Stimulated activated CD8-positive, alpha-beta memory T cell treated with anti-CD3 and anti-CD28 coated beads, Interleukin-2, amount 100 ng/mL, for 48 hours (primary cell): ENCODE measurements at regions not wholly inside any gene's neighbourhood (a gene's known extent, or its start where the extent isn't known, plus 50 kb on each side); places are given as distances from the start of the nearest gene placed in this dataset.
A peak's percentile ranks its signal among the peaks of the same experiment; 100 is the strongest.
"Not testable (repeated sequence)": the region's sequence is repeated elsewhere in the genome, so short reads cannot be mapped to it uniquely, and the experiment has no call there.

Experiments used
- DNase-seq, 2 donors: peaks; one replicate each; pipeline ENCODE4 v3.0.0-alpha.2; 2020; ENCODE audit warnings: low read depth in 2 of 2

DNA sequence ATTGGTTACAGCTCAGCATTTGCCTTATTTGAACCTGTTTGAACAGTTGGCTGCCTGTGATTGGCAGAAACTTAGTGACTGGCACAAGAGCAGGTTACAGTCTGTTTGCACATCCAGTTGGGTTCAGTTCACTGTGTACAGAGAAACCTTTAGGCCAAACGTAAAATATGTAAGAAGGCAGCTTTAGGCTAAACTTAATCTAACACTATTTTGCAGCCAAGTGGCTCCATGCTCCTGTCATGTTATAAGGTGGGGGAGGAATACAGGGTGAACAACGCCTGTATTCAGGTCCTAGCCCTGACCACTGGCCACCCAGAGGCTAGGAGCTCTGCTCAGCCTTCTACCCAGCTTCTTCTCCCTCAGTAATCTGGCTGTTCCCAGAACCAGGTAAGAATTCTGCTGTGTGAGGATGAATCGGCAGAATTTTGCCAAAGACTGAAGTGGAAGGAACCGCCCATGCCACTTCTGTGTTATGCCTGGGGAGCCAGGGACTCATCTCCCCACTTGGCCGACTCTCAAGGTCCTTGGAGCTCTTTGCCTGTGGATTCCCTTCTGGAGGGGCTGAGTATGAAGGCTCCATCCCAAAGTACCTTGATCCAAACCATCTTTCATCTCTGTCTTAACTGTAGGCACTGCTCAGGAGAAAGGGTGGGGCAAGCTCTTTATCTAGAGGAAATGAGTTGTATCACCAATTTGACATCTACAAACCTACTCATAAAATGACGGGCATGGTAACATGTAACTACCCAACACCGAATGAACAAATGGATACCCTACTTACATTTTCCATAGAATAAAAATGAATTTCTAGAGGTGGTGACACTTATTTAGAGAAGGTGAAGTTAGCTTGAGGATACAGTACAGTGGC lies 164.4 kb upstream of the NAMPT start:
- DNase-seq: no peak

DNA sequence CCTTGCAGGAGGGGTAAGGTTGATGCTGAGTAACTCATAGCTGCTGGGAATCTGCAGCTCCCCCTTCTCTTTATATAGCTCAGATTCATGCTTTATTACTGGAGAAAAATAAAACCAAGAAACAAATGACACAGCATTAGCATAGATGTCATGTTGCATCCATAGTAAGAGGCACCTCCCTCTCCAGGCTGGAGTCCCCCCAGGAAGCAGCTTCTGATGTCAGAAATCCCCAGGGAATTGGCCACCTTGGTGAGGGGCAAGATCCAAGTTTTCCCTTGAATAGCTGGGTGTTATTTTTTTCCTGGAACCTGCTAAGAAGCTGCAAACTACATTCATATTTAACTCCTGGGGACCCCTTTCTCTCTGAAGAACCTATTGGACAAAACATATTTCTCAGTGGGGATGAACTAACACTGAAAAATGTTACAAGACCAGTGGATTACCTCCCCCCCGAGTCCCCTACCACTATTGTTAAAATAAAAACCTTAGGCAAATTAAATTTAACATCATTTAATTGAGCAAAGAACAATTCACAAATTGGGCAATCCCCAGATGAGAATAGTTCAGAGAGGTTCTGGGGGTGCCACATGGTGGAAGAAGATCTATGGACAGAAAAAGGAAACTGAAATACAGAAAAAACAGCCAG lies 163.7 kb upstream of the NAMPT start:
- no peak for DNase-seq

DNA sequence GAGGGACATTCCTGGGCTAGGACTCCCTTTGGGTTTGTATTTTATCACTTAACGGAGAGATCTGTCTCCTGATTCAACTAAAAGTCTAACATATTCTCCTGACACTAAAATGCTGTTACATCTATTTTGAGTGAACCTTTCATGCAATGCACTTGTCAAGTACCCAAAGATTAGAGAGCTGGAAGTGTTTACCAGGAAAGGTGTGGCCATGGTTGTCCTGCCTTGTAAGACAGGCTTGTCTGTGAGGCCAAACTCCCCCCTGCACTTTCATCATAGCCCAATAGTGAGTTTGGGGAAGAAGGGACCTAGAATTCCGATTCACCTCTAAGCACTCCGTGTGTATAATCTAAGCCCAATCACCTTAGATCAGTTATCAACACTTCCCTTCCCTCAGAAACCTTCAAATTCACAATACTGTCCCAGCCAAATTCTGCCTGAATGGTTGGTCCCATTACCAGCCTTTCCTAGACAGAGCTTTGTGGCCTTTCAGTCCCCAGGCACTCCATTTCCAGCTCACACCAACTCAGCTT lies 162.6 kb upstream of the NAMPT start:
- no peak for DNase-seq

DNA sequence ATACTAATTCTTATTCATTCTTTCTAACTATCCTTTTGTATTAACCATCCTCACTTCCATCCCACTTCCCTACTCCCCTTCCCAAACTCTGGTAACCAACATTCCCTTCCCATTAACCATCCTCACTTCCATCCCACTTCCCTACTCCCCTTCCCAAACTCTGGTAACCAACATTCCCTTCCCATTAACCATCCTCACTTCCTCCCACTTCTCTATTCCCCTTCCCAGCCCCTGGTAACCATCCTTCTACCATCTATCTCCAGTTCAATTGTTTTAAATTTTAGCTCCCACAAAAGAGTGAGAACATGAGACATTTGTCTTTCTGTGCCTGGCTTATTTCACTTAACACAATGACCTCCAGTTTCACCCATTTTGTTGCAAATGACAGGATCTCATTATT lies 160.6 kb upstream of the NAMPT start:
- DNase-seq: not testable (repeated sequence)

DNA sequence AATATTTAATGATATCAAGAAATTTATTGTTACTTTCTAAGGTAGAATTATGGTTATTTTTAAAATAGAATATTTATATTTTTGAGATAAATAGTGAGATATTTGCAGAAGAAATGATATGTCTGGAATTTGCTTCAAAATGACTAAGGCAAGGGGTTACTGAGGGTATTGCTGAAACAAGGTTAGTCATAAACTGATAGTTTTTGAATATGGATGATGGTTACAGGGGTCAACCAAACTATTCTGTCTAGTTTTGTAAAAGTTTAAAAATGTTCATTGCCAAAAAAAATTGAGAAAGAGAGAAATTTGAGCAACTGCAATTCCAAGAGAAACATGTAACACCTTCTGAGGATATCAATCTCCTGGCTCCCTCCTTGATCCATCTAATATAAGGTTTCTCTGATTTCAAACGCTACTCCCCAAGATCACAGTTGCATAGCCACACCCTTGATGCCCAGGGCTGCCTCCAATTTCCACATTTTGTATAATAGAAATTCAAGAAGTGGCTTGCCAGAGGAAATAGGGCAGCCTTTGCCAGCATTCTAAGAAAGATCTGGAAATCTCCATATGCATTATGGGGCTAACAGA lies 159.4 kb upstream of the NAMPT start:
- no peak for DNase-seq

DNA sequence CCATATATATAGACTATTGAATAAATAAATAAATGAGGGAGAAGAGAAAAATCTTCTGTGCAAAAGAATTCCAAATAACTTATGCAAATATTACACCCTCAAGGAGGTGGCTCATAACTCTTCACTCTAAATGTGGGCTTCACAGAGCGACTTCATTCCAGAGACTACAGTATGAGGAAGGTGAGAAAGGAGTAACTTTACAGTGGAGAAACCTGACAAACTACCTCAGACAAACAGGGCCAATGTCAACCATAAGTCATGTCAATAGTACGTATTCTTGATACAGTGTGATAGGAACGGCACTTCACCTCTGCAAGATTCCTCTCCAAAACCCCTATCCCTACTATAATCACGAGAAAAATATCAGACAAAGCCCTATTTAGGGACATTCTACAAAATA lies 158.4 kb upstream of the NAMPT start:
- DNase-seq: no peak

DNA sequence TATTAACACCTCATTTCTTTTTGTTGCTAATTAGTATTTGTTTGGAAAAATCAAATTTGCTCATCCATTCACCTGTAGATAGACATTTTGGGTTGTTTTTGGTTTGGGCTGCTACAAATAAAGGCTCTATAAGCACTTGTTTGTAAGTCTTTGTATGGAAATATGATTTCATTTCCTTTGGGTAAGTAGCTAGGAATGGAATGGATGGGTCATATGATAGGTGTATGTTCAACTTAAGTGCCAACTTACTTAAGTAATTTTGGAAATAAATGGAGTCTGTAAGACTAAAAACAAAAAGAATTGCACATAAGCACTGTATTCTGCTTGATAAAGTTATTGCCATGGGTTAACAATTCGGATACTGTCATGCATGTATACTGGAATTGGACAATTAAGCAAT lies 157.7 kb upstream of the NAMPT start:
- DNase-seq: no peak

DNA sequence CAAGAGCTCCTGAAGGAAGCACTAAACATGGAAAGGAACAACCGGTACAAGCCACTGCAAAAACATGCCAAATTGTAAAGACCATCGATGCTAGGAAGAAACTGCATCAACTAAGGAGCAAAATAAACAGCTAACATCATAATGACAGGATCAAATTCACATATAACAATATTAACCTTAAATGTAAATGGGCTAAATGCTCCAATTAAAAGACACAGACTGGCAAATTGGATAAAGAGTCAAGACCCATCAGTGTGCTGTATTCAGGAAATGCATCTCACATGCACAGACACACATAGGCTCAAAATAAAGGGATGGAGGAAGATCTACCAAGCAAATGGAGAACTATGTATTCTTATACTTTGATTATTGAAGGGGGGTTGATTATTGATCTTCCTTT lies 156.6 kb upstream of the NAMPT start:
- DNase-seq: not testable (repeated sequence)

DNA sequence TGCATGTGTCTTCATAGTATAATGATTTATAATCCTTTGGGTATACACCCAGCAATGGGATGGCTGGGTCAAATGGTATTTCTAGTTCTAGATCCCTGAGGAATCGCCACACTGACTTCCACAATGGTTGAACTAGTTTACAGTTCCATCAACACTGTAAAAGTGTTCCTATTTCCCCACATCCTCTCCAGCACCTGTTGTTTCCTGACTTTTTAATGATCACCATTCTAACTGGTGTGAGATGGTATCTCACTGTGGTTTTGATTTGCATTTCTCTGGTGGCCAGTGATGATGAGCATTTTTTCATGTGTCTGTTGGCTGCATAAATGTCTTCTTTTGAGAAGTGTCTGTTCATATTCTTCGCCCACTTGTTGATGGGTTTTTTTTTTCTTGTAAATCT lies 152.2 kb upstream of the NAMPT start:
- DNase-seq: not testable (repeated sequence)

DNA sequence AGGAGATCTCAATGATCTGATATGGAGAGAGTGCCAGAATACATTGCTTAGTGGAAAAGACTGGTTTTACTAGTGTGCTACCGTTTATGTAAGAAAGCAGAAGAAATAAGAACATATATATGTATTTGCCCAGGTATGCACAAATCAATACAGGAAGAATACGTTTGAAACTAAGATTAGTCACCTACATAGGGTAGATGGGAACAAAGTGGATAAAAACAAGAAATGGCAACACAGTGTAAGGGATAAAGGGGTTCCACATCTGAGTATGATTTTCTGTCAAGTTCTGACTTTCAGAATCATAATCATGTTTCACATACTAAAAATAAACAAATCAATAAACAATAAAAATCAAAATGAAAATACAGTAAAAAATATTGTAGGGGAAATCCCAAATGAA lies 148.6 kb upstream of the NAMPT start:
- DNase-seq: no peak

DNA sequence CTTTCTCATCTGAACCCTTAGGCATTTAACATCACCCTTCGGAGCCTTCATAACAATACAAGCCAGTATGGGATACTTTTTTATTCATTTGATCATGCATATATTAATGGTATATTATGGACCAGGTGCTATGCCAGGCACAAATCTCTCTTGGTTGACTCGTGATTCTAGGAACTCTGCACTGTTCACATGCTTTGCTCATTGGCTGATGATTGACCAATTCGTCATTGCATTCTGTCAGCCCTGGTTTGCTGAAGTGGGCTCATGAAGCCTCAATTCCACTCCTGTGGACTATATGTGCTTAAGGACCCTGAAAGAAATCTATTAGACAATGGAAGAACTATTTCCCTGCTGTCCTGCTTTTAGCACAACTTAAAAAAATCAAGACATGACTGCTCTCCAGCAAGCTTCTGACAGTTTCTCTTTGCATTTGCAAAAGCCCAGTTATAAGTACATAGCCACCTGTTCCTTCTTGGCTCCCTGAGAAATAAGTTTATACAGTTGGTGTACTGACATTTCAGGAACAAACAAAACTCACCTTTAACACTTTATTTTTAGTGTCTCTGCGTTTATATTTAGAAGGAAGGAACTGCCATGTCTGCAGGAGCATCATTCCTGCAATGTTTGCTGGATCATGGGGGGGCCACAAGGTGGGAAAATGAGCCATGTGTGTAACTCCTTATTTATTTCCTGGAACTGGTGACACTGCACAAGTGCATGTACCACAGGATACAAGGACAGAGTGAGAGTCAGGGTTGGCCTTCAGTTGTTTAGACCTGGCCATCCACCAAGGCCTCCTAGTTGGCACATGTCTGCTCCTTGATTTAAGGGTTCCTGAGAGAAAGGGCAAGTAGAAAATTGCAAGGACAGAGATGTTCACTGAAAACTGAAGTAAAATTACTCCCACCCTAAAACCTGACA lies 146.0 kb upstream of the NAMPT start:
- no peak for DNase-seq

DNA sequence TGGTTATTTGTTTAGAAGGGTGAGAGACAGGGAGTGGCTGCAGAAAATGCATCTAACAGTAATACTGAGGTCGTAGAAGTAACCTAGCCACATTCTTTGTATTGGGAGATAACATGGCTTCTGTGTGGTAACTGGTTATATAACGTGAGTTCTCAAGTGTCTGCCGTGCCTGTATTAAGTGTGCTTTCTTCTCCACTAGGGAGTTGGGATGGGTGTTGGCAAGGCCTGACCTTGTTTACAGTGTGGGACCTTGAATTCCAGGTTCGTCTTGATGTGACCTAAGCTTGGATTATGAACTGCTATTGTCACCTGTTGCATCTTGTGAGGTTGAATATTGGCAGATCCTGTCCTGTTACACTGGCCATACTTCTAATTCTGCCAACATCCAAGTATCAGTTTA lies 145.3 kb upstream of the NAMPT start:
- no peak for DNase-seq

DNA sequence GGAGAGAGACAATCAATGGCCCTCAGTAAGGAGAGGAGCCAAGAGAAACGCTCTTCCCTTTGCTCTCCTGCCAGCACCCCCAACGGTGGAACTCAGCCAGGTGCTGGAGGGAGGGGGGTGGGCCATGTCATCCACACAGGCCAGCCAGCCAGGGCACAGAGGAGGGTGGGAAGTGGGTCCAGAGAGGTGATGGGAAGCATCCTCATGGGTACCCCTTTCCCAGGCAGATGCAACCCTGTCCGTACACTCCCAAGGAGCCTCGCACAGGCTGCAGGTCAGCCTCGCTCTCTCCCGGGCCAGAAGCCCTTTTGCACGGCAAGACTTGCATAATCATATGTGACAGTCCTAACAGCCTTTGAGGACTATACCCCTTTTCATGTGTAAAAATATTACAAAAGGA lies 142.0 kb upstream of the NAMPT start:
- DNase-seq: no peak

DNA sequence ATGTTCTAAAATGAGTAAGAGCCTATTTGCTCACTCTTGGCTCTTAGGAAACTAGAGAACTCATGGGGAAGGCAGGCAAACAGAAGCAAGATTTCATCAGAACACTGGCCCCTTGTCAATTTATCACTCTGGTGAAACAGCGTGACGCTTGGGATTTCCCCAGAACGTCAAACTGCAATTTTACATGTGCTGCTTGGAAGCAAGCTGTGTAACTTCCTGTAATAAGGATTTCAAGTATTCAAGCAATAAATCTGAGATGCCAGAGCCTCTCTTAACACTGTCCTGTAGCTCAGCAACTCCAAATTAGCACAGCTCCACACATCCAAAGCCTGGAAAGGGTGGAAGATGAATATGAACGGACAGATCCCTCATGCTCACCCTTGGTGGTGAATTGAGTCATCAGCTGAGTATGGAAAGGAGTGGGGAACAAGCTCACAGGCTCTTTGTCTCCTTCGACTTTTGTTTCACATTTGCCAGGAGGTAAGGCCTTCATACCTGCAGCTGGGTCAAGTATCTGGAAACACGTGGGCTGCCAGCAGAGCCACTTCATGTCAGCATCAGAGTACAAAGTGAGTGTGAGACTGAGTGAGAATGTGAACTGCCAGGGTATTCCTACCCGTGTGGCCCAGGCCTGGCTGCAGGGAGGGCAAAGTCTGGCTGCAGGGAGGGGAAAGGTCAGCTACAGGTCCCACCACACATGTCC lies 140.4 kb upstream of the NAMPT start:
- DNase-seq: peak; percentile 48 to 57

DNA sequence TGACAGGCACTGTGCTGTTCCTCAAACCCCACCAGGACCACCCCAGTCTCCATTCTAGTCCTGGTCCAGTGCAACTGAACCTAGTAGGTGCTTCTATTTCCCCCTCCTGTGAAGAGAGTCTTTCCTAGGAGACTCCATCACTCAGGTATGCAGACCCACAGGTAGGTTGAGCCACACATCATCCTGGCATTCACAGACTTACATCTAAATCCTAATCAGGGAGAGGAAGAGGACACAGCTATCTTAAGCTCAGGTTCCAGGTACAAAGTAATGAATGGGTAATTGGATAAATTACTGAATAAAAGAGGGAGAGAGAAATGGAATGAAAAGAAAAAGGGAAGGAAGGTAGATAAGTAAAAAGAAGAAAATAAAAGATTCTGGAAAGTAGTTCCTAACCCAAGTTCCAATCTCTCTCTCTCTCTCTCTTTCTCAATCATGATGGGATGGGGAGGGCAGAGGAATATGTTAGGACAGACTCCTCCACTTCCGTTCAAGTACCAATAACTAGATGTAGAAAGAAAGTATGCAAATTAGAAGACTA lies 139.8 kb upstream of the NAMPT start:
- DNase-seq: no peak

DNA sequence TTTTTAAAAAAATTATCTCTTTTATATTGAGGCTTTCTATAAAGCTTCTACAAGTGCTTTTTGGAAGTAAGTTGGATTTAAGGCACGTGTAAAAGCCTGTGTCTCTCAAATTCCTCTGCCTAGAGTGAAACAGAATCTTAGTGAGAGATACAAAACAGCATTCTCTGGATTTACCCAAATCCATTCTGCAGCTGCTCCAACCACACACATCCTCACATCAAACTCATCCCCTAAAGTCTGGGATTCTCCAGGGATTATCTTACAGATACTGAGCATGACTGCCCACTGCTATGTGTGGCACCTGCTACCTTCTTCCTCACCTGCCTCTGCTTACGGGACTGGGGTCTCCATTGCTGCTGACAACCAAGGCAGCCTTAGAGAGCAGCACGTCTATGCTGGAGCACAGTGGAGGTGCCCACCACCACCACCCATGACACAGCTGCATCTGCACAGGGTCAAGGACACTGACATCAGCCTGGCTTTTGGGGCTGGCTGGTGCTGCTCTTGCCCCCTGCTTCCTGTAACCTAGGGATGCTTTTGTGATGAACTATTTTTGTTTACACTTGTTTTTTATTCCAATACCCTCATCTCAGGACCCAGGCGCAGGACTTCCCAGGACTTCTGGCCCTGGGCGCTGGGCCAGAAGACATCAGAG lies 139.2 kb upstream of the NAMPT start:
- no peak for DNase-seq

DNA sequence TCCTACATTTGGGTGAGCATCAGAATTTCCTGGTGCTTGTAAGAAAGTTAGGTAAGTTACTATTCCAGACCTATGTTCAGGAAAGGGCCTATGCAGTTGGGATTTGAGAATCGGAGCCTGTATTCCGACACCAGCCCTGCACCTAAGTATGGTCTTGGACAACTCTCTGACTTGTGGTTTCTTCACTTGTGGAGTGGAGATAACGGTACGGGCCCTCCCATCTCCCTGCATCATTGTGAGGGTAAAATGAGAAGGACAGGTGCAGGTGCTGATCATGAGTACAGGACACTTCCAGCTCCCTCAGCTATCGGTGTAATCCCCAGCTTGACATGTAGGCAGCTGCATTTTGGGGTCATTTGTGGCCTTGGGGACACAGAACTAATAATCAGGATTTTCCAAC lies 138.3 kb upstream of the NAMPT start:
- DNase-seq: no peak

DNA sequence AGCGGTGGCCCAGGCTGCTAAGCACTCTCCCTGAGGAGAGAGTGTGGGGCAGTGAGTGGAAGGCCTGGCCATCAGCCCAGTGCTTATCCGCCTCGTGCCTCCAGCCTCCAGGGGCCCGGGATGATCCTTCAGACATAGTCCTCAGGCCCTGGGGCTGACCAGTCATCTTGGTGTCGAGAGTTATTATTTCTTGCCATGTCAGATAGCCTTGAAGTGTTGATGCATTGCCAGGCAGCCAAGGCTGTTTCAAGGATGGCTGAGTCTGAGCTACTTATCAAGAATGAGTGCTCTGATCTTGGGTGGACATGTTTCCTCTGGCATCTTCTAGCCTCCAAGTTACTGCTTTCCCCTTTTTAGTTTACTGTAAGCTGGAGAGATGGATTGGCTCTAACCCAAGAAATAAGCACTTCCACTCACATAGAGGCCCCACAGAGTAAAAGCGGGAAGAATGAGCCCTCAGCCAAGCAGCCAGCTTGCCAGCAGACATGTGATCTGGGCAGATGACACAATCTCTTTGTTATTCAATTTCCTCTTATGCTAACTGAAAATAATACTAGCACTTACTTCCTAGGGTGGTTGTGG lies 136.5 kb upstream of the NAMPT start:
- no peak for DNase-seq

DNA sequence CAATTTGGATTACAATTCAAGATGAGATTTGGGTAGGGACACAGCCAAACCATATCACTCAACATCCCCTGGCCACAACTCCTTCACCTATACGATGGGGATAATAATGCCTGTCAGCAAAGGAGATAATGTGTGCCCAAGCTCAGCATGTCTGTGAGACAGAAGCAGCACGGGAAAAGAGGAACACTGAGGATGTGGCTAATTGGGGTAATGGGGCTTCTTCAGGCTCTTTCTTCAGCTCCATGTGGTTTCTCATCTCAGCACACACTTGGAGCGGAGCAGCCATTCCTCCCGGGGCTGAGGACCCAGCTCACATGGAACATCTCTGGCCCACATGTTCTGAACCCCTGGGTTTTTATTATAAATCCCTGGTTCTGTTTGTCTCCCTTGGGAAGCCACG lies 136.0 kb upstream of the NAMPT start:
- DNase-seq: no peak

DNA sequence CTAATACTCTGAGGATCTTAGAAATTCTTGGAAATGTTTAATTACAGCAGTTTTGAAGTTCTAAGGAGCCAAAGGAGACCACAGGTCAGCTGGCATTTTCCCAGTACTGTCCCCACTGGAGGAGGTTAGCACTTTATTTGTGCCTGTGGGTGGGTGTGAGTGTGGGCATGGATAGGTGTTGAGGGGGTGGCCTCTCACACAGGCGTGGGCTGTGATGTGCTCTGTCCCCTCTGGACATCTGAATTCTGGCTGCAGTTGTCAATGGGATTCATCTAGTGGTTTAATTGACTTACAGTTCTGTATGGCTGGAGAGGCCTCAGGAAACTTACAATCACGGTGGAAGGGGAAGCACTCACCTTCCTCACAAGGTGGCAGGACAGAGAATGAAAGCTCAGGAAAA lies 135.4 kb upstream of the NAMPT start:
- DNase-seq: no peak
